HepG2 (cell line): ENCODE measurements at regions not wholly inside any gene's neighbourhood (a gene's known extent, or its start where the extent isn't known, plus 50 kb on each side); places are given as distances from the start of the nearest gene placed in this dataset.

Experiments
- GATAD2A ChIP-seq: IDR thresholded peaks from 2 replicates; pipeline ENCODE4 v1.6.1; 2016
- MLXIP ChIP-seq: sonication (generic); formaldehyde crosslinking; IDR thresholded peaks from 2 replicates; pipeline ENCODE4 v1.9.0; 2021; ENCODE audit warnings: missing genetic modification reagents, borderline replicate concordance
- NAIF1 ChIP-seq: sonication (generic); formaldehyde crosslinking; IDR thresholded peaks from 2 replicates; pipeline ENCODE4 v1.5.0; 2020; ENCODE audit warnings: mild to moderate bottlenecking, missing genetic modification reagents, borderline replicate concordance
- POLR2AphosphoS5 ChIP-seq: IDR thresholded peaks from 2 replicates; pipeline ENCODE4 v1.6.1; 2012; ENCODE audit warnings: low read depth, low read length
- SRY ChIP-seq: sonication (generic); formaldehyde crosslinking; IDR thresholded peaks from 2 replicates; pipeline ENCODE4 v1.8.0; 2022; ENCODE audit warnings: mild to moderate bottlenecking, missing genetic modification reagents
- ZBTB39 ChIP-seq: sonication (generic); formaldehyde crosslinking; IDR thresholded peaks from 2 replicates; pipeline ENCODE4 v1.5.0; 2020; ENCODE audit warnings: missing genetic modification reagents
- ZNF160 ChIP-seq: sonication (generic); formaldehyde crosslinking; IDR thresholded peaks from 2 replicates; pipeline ENCODE4 v1.8.0; 2022; ENCODE audit warnings: mild to moderate bottlenecking, inconsistent platforms, missing genetic modification reagents
- ZNF205 ChIP-seq: IDR thresholded peaks from 2 replicates; pipeline ENCODE4 v1.6.1; 2018; ENCODE audit warnings: missing biosample characterization, missing genetic modification reagents
- ZNF326 ChIP-seq: sonication (generic); formaldehyde crosslinking; IDR thresholded peaks from 2 replicates; pipeline ENCODE4 v1.4.0; 2020; ENCODE audit warnings: missing genetic modification reagents, borderline replicate concordance
- ZNF547 ChIP-seq: sonication (generic); formaldehyde crosslinking; IDR thresholded peaks from 2 replicates; pipeline ENCODE4 v1.5.1; 2020; ENCODE audit warnings: mild to moderate bottlenecking, missing genetic modification reagents
- TF ChIP-seq, protein P1 (sequence below), 2 experiments: sonication (generic) in 1 of 2; formaldehyde crosslinking in 1 of 2; IDR thresholded peaks; 2 replicates each; pipeline versions ENCODE4 v1.6.1 to v1.9.0; 2014 to 2022; ENCODE audit warnings: antibody characterized with exemption in 1 of 2, borderline replicate concordance in 1 of 2, inconsistent platforms in 1 of 2, low read depth in 1 of 2, missing genetic modification reagents in 1 of 2
- TF ChIP-seq, protein P2 (sequence below): sonication (generic); formaldehyde crosslinking; IDR thresholded peaks from 2 replicates; pipeline ENCODE4 v1.8.1; 2023; ENCODE audit warnings: mild to moderate bottlenecking, missing genetic modification reagents

- TF ChIP-seq, protein P1, sequence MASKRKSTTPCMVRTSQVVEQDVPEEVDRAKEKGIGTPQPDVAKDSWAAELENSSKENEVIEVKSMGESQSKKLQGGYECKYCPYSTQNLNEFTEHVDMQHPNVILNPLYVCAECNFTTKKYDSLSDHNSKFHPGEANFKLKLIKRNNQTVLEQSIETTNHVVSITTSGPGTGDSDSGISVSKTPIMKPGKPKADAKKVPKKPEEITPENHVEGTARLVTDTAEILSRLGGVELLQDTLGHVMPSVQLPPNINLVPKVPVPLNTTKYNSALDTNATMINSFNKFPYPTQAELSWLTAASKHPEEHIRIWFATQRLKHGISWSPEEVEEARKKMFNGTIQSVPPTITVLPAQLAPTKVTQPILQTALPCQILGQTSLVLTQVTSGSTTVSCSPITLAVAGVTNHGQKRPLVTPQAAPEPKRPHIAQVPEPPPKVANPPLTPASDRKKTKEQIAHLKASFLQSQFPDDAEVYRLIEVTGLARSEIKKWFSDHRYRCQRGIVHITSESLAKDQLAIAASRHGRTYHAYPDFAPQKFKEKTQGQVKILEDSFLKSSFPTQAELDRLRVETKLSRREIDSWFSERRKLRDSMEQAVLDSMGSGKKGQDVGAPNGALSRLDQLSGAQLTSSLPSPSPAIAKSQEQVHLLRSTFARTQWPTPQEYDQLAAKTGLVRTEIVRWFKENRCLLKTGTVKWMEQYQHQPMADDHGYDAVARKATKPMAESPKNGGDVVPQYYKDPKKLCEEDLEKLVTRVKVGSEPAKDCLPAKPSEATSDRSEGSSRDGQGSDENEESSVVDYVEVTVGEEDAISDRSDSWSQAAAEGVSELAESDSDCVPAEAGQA (IDR thresholded peaks at IDR 0.05; ENCODE audit: low read depth) = no peak
- TF ChIP-seq, protein P1 (CRISPR knock-in tag; IDR thresholded peaks at IDR 0.05; ENCODE audit: borderline replicate concordance) = 0 out of 2 replicates have a peak, but pooled peaks have one; percentile 51
- TF ChIP-seq NAIF1 (0 out of 2 replicates have a peak, but pooled peaks have one; percentile 15), GATAD2A (CRISPR knock-in tag) (no peak), ZBTB39 (CRISPR knock-in tag) (no peak), ZNF547 (CRISPR knock-in tag) (no peak), MLXIP (CRISPR knock-in tag) (no peak), ZNF326 (no peak), ZNF160 (CRISPR knock-in tag) (no peak), SRY (no peak), POLR2AphosphoS5 (no peak), ZNF205 (CRISPR knock-in tag) (peak; percentile 5; the same call in 1 of the 2 replicates)
- TF ChIP-seq, protein P2, sequence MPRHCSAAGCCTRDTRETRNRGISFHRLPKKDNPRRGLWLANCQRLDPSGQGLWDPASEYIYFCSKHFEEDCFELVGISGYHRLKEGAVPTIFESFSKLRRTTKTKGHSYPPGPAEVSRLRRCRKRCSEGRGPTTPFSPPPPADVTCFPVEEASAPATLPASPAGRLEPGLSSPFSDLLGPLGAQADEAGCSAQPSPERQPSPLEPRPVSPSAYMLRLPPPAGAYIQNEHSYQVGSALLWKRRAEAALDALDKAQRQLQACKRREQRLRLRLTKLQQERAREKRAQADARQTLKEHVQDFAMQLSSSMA (CRISPR knock-in tag) = no peak
Observed at GRCh38 chr6:137734005-137734874, 132.8 kb upstream of the TNFAIP3 start (continued).
